ENCODE measurements at regions not wholly inside any gene's neighbourhood (a gene's known extent, or its start where the extent isn't known, plus 50 kb on each side); places are given as distances from the start of the nearest gene placed in this dataset.

- no peak for TF ChIP-seq POLR2AphosphoS5 (IDR thresholded peaks at IDR 0.05; ENCODE audit: borderline replicate concordance, low read depth, low read length)
- TF ChIP-seq FOXP2 (optimal IDR thresholded peaks at IDR 0.05; ENCODE audit: control extremely low read depth, extremely low read length, insufficient read depth): no peak
- TF ChIP-seq EZH2 (IDR thresholded peaks at IDR 0.05): no peak
Observed at GRCh38 chr9:23431459-23431858, 394.6 kb downstream of the ELAVL2 start.
